ENCODE measurements at regions not wholly inside any gene's neighbourhood (a gene's known extent, or its start where the extent isn't known, plus 50 kb on each side); places are given as distances from the start of the nearest gene placed in this dataset.

DNA sequence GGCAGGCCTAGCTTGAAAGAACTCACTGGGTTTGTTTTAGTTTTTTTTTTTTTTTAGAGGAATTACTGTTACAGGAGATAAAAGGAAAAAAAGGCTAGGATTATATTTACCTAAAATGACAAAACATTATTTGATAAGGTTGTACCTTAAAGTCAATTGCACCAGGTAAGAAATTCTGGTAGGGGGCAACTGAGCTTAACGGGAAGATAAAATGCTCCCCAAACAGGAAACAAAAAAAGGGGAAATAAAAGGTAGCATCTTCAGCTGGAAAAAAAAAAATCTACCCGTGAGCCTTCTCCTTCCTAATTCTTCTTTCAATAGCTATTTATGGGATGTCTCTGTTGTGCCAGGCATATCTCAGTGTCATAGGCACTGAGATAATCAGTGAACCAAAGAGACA lies 164.5 kb downstream of the PIK3R1 start:
- DNase-seq, result no peak

- DNase-seq, result no peak
These were observed 165.5 kb downstream of the PIK3R1 start for GRCh38 chr5:68381060-68381459.

GRCh38 chr5:68381909-68382308 lies 166.4 kb downstream of the PIK3R1 start:
- DNase-seq, result no peak

- no peak for DNase-seq
These were observed 167.1 kb downstream of the PIK3R1 start for GRCh38 chr5:68382640-68383039.

DNA sequence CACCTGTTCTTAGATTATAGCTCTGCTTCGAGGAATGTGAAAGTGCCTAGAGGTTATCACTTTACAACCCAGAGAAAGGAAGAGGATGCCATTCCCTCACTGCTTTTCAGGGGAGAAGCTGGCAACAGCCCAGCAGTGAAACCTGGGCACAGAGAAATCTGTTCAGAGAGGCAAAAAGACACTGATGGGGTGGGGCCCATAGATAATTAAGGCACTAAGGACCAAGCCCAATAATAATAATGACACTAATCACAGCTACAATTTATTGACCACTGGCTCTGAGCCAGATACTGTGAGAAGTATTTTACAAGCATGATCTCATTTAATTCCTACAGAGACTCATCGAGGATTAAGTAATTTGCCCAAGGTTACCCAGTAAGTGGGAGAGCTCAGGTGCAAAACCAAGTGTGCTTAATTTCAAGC lies 168.3 kb downstream of the PIK3R1 start:
- DNase-seq, result no peak

- DNase-seq, result no peak
These were observed 169.5 kb downstream of the PIK3R1 start for GRCh38 chr5:68384936-68385594.

GRCh38 chr5:68385936-68386335 lies 170.4 kb downstream of the PIK3R1 start:
- no peak for DNase-seq

DNA sequence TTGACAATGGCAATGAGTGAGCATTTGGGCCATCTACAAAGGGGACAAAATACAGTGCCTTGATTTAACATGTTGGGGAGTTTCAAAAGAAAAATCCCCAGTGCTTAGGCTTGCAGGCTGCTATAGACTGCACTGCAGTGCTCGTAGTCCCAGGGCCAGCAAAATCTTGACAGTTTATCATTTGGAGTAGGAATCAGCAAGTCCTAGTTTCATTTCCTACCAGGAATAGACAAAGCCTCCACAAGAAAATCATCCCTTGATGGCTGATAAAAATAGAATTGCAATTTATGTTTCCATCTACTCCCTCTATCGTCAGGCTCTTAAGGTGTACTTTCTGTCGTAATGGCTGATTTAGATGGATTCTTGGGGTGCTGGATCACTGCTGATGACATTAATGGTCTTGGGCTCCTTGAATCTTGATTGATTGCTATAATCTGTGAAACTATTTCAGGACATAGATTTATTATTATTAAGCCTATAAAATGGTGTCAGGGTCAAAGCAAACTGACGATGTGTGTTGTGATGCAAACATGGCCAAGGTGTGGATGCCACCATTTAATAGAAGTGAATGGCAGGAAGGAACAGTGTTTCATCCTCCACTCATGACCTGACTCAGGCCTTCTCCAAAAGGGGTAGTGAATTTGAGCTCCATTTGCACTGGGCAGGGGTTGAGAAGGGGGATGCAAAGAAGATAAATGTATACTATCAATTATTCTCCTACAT lies 171.7 kb downstream of the PIK3R1 start:
- no peak for DNase-seq

GRCh38 chr5:68389618-68390017 lies 174.1 kb downstream of the PIK3R1 start:
- DNase-seq, result no peak

DNA sequence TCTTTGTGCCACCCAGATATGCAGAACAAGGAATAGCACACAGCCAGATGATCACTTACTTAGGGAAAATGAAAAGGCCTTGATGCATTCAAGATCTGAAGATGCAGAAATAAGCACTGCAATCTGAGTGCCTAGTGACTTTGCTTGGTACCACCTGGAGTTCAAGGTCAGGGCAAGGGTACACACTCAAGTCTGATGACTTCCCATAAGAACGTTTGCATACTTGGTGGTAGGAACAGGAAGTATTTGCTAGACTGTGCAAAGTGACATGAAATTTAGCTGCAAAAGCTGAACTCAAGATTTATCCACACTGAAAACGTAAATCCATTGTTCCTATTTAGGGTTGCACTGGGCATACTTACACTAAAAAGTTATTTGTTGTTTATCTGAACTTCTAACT lies 177.1 kb downstream of the PIK3R1 start:
- no peak for DNase-seq

DNA sequence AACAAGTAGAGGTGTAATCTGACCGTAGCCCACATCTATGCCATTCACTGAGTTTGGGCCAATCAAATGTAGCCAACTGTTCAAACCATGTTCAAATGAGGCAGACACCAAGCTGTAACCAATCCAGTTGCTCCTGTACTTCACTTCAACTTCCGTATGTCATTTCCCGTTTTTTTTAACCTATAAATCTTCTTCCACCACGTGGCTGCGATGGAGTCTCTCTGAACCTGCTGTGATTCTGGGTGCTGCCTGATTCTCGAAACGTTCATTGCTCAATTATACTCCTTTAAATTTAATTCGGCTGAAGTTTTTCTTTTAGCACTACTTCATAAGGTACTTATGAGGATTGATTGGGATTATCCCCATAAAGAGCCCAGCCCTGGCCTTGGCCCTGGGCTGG lies 179.7 kb downstream of the PIK3R1 start:
- no peak for DNase-seq

GRCh38 chr5:68395926-68396511 lies 180.5 kb downstream of the PIK3R1 start:
- DNase-seq, result no peak

DNA sequence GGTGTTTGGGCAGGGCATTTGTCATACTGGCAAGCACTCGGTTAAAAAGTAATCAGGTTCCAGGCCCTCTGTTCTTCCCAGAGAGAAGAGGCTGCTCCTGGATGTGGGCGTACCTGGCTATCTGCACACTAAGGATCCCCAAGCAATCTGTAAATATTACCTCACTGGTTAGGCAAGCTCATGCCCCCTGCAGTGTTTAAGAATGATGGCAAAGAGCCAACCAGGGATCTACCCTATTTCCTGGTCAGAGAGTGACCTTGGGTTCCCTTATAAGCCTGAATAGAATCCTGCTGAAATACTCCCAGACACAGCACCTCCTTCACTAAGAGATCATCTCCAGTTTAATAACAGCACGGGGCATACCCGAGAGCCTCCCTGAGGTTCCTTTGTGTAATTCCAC lies 181.2 kb downstream of the PIK3R1 start:
- no peak for DNase-seq

- DNase-seq, result peak in 1 of 2 experiments; percentile 31
These were observed 182.7 kb downstream of the PIK3R1 start for GRCh38 chr5:68398146-68398812.

DNA sequence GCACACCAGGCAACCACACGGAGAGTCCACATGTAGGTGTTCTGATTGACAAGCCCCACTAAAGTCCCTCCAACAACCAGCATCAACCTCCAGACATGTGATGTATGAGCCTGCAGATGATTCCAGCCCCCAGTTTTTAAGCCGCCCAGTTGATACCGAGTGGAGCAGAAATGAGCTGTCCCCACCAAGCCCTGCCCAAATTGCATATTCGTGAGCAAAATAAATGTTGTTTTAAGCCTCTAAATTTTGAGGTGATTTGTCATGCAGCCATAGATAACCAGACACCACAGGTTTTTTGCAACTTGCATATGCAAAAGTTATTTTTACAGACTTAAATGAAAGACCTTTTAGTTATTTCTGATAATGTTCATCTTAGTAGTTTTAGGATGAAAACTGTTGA lies 187.7 kb downstream of the PIK3R1 start:
- DNase-seq, result no peak

- no peak for DNase-seq
These were observed 188.7 kb downstream of the PIK3R1 start for GRCh38 chr5:68404246-68404645.

DNA sequence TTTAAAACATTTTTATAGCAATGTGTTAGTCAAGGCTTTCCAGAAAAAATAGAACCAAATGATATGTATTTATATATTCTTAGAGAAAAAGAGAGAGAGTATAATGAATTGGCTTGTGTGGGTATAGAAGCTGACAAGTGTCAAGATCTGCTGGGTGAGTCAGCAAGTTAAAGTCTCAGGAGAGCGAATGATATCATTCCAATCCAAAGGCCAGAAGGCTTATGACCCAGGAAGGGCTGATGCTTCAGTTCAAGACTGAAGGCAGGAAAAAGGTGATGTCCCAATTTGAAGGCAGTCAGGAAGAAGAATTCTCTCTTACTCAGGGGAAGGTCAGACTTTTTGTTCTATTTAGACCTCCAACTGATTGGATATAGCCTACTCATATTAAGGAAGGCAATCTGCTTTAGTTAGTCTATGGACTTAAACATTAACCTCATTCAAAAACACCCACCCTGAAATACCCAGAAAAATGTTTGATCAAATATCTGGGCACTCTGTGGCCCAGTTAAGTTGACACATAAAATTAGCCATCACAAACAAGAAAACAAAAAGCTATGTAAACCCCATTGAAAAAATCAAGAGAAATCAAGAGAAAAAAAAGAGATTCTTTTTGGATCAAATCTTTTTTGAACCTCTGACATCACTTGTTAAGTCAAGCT lies 189.6 kb downstream of the PIK3R1 start:
- no peak for DNase-seq

GRCh38 chr5:68405784-68406743 lies 190.5 kb downstream of the PIK3R1 start:
- DNase-seq, result no peak

GRCh38 chr5:68406767-68407241 lies 191.2 kb downstream of the PIK3R1 start:
- DNase-seq, result peak in 1 of 2 experiments; percentile 28

DNA sequence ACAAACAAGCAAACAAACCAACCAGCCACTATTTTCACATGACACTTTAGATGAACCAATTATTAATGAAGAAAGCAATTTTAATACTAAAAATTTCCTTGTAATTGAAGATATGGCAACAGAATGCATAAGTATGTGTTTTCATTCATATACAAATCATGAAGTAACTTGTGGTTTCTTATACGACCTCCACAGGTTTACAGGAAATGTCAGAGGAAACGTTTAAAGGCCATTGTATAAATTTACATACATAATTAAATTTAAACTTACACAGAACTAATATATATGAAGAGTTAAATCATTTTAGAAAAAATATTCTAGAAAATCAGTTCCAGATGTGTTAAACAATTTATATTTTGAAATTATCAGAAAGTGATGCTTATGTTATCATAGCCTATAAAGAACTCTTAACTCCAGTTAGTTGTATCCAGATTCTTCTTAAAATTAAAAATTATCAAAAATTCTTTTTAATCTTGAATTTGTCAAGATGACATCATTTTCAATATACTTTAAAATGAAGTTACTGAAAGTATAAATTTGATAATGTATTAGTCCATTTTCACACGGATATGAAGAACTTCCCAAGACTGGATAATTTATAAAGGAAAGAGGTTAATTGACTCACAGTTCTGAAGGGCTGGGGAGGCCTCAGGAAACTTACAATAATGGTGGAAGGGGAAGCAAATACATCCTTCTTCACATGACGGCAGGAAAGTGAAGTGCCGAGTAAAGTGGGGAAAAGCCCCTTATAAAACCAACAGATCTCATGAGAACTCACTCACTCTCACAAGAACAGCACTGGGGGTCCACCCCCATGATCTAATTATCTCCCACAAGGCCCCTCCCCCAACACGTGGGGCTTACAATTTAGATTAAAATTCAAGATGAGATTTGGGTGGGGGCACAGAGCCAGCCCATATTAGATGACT lies 192.0 kb downstream of the PIK3R1 start:
- DNase-seq, result no peak
